NCI-H128 (cell line): ENCODE measurements at regions not wholly inside any gene's neighbourhood (a gene's known extent, or its start where the extent isn't known, plus 50 kb on each side); places are given as distances from the start of the nearest gene placed in this dataset.

Experiments used
- DNase-seq: peaks from one replicate; lab custom pipeline; 2025; ENCODE audit not compliant: unreplicated experiment; lab: John Stamatoyannopoulos, UW

GRCh38 chr2:35023545-35023944, 1332.0 kb upstream of the CRIM1 start:
- no peak for DNase-seq

- no peak for DNase-seq
Measured at GRCh38 chr2:35000453-35000852, 1355.1 kb upstream of the CRIM1 start.

- no peak for DNase-seq
Measured at GRCh38 chr2:34998741-34999140, 1356.8 kb upstream of the CRIM1 start.

GRCh38 chr2:34997779-34998178, 1357.8 kb upstream of the CRIM1 start:
- no peak for DNase-seq

GRCh38 chr2:34995196-34995595, 1360.4 kb upstream of the CRIM1 start:
- DNase-seq: no peak

- DNase-seq: no peak
Measured at GRCh38 chr2:34991508-34992274, 1363.9 kb upstream of the CRIM1 start.

- no peak for DNase-seq
Measured at GRCh38 chr2:34985474-34985873, 1370.1 kb upstream of the CRIM1 start.

- no peak for DNase-seq
Measured at GRCh38 chr2:34980689-34981088, 1374.9 kb upstream of the CRIM1 start.

GRCh38 chr2:34979148-34979547, 1376.4 kb upstream of the CRIM1 start:
- no peak for DNase-seq

- no peak for DNase-seq
Measured at GRCh38 chr2:34961822-34962221, 1362.7 kb upstream of the FAM98A start.

GRCh38 chr2:34954758-34955157, 1355.7 kb upstream of the FAM98A start:
- DNase-seq: no peak

GRCh38 chr2:34950797-34951196, 1351.7 kb upstream of the FAM98A start:
- DNase-seq: no peak

- DNase-seq: no peak
Measured at GRCh38 chr2:34949316-34949715, 1350.2 kb upstream of the FAM98A start.

GRCh38 chr2:34936089-34936488, 1337.0 kb upstream of the FAM98A start:
- no peak for DNase-seq

GRCh38 chr2:34912084-34912483, 1313.0 kb upstream of the FAM98A start:
- no peak for DNase-seq

- DNase-seq: no peak
Measured at GRCh38 chr2:34909992-34910705, 1311.0 kb upstream of the FAM98A start.

- no peak for DNase-seq
Measured at GRCh38 chr2:34907812-34908211, 1308.7 kb upstream of the FAM98A start.

- no peak for DNase-seq
Measured at GRCh38 chr2:34901739-34902138, 1302.6 kb upstream of the FAM98A start.

GRCh38 chr2:34899079-34899478, 1300.0 kb upstream of the FAM98A start:
- no peak for DNase-seq

GRCh38 chr2:34892766-34893165, 1293.7 kb upstream of the FAM98A start:
- DNase-seq: no peak

- DNase-seq: no peak
Measured at GRCh38 chr2:34892256-34892655, 1293.2 kb upstream of the FAM98A start.

- DNase-seq: no peak
Measured at GRCh38 chr2:34875091-34875745, 1276.1 kb upstream of the FAM98A start.
